ENCODE measurements at regions not wholly inside any gene's neighbourhood (a gene's known extent, or its start where the extent isn't known, plus 50 kb on each side); places are given as distances from the start of the nearest gene placed in this dataset.

GRCh38 chr2:238634701-238635357 is 208.1 kb downstream of the ASB1 start:
- TF ChIP-seq CTCF (IDR thresholded peaks at IDR 0.05) (no peak), ZFX (IDR thresholded peaks at IDR 0.05; ENCODE audit: borderline replicate concordance) (no peak)
